ENCODE measurements at regions not wholly inside any gene's neighbourhood (a gene's known extent, or its start where the extent isn't known, plus 50 kb on each side); places are given as distances from the start of the nearest gene placed in this dataset.

- TF ChIP-seq, protein P1, sequence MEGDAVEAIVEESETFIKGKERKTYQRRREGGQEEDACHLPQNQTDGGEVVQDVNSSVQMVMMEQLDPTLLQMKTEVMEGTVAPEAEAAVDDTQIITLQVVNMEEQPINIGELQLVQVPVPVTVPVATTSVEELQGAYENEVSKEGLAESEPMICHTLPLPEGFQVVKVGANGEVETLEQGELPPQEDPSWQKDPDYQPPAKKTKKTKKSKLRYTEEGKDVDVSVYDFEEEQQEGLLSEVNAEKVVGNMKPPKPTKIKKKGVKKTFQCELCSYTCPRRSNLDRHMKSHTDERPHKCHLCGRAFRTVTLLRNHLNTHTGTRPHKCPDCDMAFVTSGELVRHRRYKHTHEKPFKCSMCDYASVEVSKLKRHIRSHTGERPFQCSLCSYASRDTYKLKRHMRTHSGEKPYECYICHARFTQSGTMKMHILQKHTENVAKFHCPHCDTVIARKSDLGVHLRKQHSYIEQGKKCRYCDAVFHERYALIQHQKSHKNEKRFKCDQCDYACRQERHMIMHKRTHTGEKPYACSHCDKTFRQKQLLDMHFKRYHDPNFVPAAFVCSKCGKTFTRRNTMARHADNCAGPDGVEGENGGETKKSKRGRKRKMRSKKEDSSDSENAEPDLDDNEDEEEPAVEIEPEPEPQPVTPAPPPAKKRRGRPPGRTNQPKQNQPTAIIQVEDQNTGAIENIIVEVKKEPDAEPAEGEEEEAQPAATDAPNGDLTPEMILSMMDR (conservative IDR thresholded peaks at IDR 0.05; ENCODE audit: low read depth, low read length) = no peak
- no peak for TF ChIP-seq EZH2 (IDR thresholded peaks at IDR 0.05; ENCODE audit: borderline replicate concordance, low read depth, low read length, poor library complexity, severe bottlenecking)
Observed at GRCh38 chr3:151555523-151555922, 94.7 kb upstream of the IGSF10 start.
